Fibroblast of lung (primary cell): ENCODE measurements at regions not wholly inside any gene's neighbourhood (a gene's known extent, or its start where the extent isn't known, plus 50 kb on each side); places are given as distances from the start of the nearest gene placed in this dataset.

ENCODE experiments used
- DNase-seq, 2 donors: peaks; one replicate each; pipeline versions ENCODE4 v3.0.0 to v3.0.0-alpha.2; 2010; ENCODE audit warnings: low read depth in 2 of 2
- H2AFZ ChIP-seq: 2 replicates; pipeline ENCODE4 v1.5.1; 2012; ENCODE audit warnings: low read length, control low read depth, inconsistent platforms
- H3K27ac ChIP-seq: 2 replicates; pipeline ENCODE4 v1.5.1; 2011; ENCODE audit warnings: low read length, control low read depth; ENCODE audit not compliant: insufficient read depth
- H3K27me3 ChIP-seq: 2 replicates; pipeline ENCODE4 v1.5.1; 2011; ENCODE audit warnings: mild to moderate bottlenecking, low read length; ENCODE audit not compliant: control insufficient read depth, insufficient read depth
- H3K36me3 ChIP-seq: 2 replicates; pipeline ENCODE4 v1.5.1; 2011; ENCODE audit warnings: low read length; ENCODE audit not compliant: control insufficient read depth, insufficient read depth
- H3K4me1 ChIP-seq: 2 replicates; pipeline ENCODE4 v1.5.1; 2011; ENCODE audit warnings: low read length; ENCODE audit not compliant: control insufficient read depth, insufficient read depth; ENCODE audit errors: extremely low read depth
- H3K4me2 ChIP-seq: 2 replicates; pipeline ENCODE4 v1.5.1; 2011; ENCODE audit warnings: low read length, control low read depth; ENCODE audit not compliant: insufficient read depth; ENCODE audit errors: extremely low read depth
- H3K4me3 ChIP-seq, 4 experiments: fragments of 200-600 bp in 1 of 4; sonication (generic) in 1 of 4; replicated peaks in 1 of 4; 2 replicates each; pipeline ENCODE4 v1.5.1; 2011 to 2016; ENCODE audit warnings: low read length in 4 of 4, low read depth in 3 of 4, mild to moderate bottlenecking in 3 of 4, control low read depth in 2 of 4, inconsistent platforms in 1 of 4, mixed read lengths in 1 of 4; ENCODE audit not compliant: insufficient read depth in 1 of 4; ENCODE audit errors: control extremely low read depth in 1 of 4
- H3K79me2 ChIP-seq: 2 replicates; pipeline ENCODE4 v1.5.1; 2012; ENCODE audit warnings: mild to moderate bottlenecking, low read length, inconsistent platforms; ENCODE audit not compliant: control insufficient read depth, insufficient read depth
- H3K9ac ChIP-seq: 2 replicates; pipeline ENCODE4 v1.5.1; 2011; ENCODE audit warnings: mild to moderate bottlenecking, low read length, control low read depth; ENCODE audit not compliant: insufficient read depth
- H3K9me3 ChIP-seq: 2 replicates; pipeline ENCODE4 v1.5.1; 2012; ENCODE audit warnings: low read depth, low read length; ENCODE audit not compliant: control insufficient read depth, insufficient read depth
- H4K20me1 ChIP-seq: 2 replicates; pipeline ENCODE4 v1.5.1; 2011; ENCODE audit warnings: low read length; ENCODE audit not compliant: control insufficient read depth, insufficient read depth; ENCODE audit errors: extremely low read depth
- CTCF ChIP-seq, 2 donors: IDR thresholded peaks in 1 of 2; conservative IDR thresholded peaks in 1 of 2; 1 replicate in 1 of 2; 2 replicates in 1 of 2; pipeline ENCODE4 v1.5.1; 2011 to 2012; ENCODE audit warnings: low read length in 2 of 2, control low read depth in 1 of 2, inconsistent platforms in 1 of 2, low read depth in 1 of 2, mild to moderate bottlenecking in 1 of 2
- EZH2 ChIP-seq: IDR thresholded peaks from 2 replicates; pipeline ENCODE4 v1.5.1; 2012; ENCODE audit warnings: low read length, control low read depth, mild to moderate bottlenecking; ENCODE audit errors: missing control alignments

- DNase-seq, result no peak
- H3K4me3 ChIP-seq, result no peak overlapping the region
- no peak overlapping the region for H2AFZ ChIP-seq
- no peaks in the 10 kb centered on the region for H3K36me3 ChIP-seq
- H3K4me1 ChIP-seq, result no peaks in the 10 kb centered on the region
- no peak overlapping the region for H3K27ac ChIP-seq
- H3K9me3 ChIP-seq, result no peaks in the 10 kb centered on the region
- no peak overlapping the region for H3K9ac ChIP-seq
- H3K27me3 ChIP-seq, result no peaks in the 10 kb centered on the region
- no peaks in the 10 kb centered on the region for H4K20me1 ChIP-seq
- TF ChIP-seq EZH2, result no peak
- no peak for TF ChIP-seq CTCF (conservative IDR thresholded peaks at IDR 0.05 in 1 of 2, IDR thresholded peaks at IDR 0.05 in 1 of 2; ENCODE audit: low read depth in 1 of 2, low read length in 2 of 2)
- H3K4me2 ChIP-seq, result no peak overlapping the region
- H3K79me2 ChIP-seq, result no peaks in the 10 kb centered on the region
Observed at GRCh38 chr12:125296701-125297100, 231.5 kb downstream of the AACS start.

- Histone ChIP-seq H2AFZ (no peak overlapping the region), H3K9me3 (no peaks in the 10 kb centered on the region), H3K4me2 (no peak overlapping the region), H3K4me3 (no peak overlapping the region), H3K36me3 (no peaks in the 10 kb centered on the region), H3K9ac (no peak overlapping the region), H3K27ac (no peak overlapping the region), H4K20me1 (no peaks in the 10 kb centered on the region), H3K4me1 (no peaks in the 10 kb centered on the region), H3K27me3 (no peaks in the 10 kb centered on the region), H3K79me2 (no peaks in the 10 kb centered on the region)
- no peak for TF ChIP-seq CTCF (conservative IDR thresholded peaks at IDR 0.05 in 1 of 2, IDR thresholded peaks at IDR 0.05 in 1 of 2; ENCODE audit: low read depth in 1 of 2, low read length in 2 of 2)
- TF ChIP-seq EZH2, result no peak
- DNase-seq, result no peak
Observed at GRCh38 chr12:125299840-125300239, 234.6 kb downstream of the AACS start.

- Histone ChIP-seq H3K36me3 (no peaks in the 10 kb centered on the region), H3K4me2 (no peak overlapping the region), H2AFZ (no peak overlapping the region), H3K4me1 (no peaks in the 10 kb centered on the region), H3K27ac (no peak overlapping the region), H3K4me3 (no peak overlapping the region), H3K9ac (no peak overlapping the region), H3K9me3 (no peaks in the 10 kb centered on the region), H3K27me3 (no peaks in the 10 kb centered on the region), H3K79me2 (no peaks in the 10 kb centered on the region), H4K20me1 (no peaks in the 10 kb centered on the region)
- DNase-seq, result no peak
- TF ChIP-seq CTCF (conservative IDR thresholded peaks at IDR 0.05 in 1 of 2, IDR thresholded peaks at IDR 0.05 in 1 of 2; ENCODE audit: low read depth in 1 of 2, low read length in 2 of 2) (no peak), EZH2 (no peak)
Observed at GRCh38 chr12:125300249-125300648, 235.0 kb downstream of the AACS start.
